T-helper 1 cell (primary cell): ENCODE measurements at regions not wholly inside any gene's neighbourhood (a gene's known extent, or its start where the extent isn't known, plus 50 kb on each side); places are given as distances from the start of the nearest gene placed in this dataset.
"Not testable (repeated sequence)": the region's sequence is repeated elsewhere in the genome, so short reads cannot be mapped to it uniquely, and the experiment has no call there.

ENCODE experiments used
- DNase-seq, 5 donors: peaks; one replicate each; pipeline ENCODE4 v3.0.0-alpha.2; 2012 to 2020

- no peak for DNase-seq
Observed at GRCh38 chr1:171397851-171398469, 84.0 kb downstream of the FMO4 start.

DNA sequence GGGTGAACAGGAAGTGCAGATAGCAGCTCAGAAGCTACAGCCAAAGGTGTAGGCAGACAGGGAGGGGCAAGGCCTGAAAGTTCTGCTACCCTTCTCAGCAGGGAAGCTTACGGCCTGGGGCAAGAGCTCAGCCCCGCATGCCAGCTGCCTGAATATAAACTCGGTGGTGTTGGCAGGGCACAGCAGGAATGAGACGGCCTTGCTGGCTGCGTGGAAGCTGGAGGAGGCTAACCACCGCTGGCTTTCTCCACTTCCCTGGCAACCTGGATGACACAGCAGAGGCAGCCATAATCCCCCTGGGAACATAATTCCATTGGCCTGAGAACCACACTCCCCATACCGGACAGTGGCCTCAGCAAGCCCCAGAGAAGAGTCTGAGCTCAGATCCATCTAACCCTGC lies 81.9 kb upstream of the PRRC2C start:
- no peak for DNase-seq

GRCh38 chr1:171405391-171405714 lies 80.0 kb upstream of the PRRC2C start:
- DNase-seq: no peak

DNA sequence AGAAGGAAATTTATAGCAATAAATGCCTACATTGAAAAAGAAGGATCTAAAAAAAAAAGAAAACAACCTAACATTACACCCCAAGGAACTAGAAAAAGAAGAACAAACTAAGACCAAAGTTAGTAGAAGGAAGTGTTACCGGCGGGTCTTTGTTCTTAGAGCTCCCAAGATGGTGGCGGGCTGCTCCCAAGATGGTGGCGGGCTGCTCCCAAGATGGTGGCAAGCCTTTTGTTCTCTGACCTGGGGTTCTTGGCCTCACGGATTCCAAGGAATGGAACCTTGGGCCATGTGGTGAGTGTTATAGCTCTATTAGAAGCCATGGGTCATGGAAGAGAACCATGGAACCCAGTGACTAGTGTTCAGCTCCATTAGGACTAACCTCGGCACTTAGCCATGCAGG lies 71.8 kb upstream of the PRRC2C start:
- DNase-seq: not testable (repeated sequence)

DNA sequence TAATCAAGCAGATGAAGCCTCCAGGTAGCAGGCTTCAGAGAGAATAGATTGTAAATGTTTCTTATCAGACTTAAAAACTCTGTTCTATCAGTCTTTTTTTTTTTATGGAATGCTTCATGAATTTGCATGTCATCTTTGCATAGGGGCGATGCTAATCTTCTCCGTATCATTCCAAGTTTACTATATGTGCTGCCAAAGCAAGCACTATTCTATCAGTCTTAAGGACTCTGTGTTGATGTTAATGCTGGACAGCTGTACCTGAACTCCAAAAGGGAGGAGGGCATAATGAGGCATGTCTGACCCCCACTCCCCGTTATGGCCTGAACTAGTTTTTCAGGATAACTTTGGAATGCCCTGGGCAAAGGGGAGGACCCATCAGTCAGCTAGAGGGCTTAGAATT lies 66.8 kb upstream of the PRRC2C start:
- no peak for DNase-seq

DNA sequence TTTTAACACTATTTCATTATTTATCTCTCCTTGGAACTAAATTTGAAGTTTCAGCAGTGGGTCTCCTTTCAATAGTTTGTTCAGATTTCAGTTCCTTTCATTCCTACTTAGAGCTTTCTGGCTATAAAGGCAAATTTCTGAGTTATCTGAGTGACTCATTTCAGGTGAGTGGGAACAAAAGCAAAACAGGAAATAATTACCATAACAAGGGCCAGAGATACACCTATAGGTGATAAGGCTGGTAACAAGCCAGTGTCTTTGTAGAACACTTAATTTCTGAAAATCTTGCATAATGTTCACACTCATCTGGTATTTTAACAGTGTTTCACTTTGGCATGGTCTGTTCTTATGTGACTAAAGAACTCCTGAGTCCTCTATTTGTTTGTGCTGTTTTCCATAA lies 64.5 kb upstream of the PRRC2C start:
- DNase-seq: peak in 1 of 5 donors; percentile 20

- no peak for DNase-seq
Observed at GRCh38 chr1:171421413-171422020, 63.8 kb upstream of the PRRC2C start.

DNA sequence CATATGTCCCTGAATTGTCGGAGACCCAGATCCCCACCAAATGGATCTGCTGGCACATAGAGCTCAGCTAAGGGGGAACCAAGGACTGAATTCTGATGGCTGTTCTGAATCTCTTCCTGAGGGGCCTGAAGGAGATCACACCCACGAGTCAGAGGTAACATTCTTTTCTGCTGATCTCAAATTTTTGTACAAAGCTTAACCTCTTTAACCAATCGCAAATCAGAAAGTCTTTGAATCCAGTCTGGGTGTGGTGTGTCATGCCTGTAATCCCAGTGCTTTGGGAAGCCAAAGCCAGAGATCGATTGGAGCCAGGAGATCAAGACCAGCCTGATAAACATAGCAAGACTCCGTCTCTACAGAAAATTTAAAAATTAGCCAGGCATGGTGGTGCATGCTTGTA lies 62.8 kb upstream of the PRRC2C start:
- DNase-seq: no peak

- DNase-seq: no peak
Observed at GRCh38 chr1:171424494-171424893, 60.8 kb upstream of the PRRC2C start.

GRCh38 chr1:171426645-171427044 lies 58.7 kb upstream of the PRRC2C start:
- no peak for DNase-seq

- no peak for DNase-seq
Observed at GRCh38 chr1:171427852-171428471, 57.4 kb upstream of the PRRC2C start.

DNA sequence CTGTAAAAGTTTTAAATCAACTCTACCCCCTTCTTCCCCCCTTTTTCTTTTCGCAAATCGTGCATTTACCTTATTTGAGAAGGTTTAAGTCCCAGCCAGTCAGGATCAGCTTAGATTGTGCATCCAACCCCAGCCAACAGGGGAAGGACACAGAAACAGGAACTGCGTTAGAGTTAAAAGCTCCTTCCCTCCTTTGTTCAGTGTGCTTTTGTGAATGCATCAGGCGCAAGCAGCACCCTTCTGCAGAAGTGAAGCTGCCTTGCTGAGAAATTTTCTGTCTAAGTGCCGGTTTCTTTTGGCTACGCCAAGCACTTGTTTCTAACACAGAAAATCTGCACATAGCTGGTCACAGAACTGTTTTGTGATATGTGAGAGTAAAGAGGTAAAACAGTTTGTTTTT lies 56.2 kb upstream of the PRRC2C start:
- DNase-seq: no peak

DNA sequence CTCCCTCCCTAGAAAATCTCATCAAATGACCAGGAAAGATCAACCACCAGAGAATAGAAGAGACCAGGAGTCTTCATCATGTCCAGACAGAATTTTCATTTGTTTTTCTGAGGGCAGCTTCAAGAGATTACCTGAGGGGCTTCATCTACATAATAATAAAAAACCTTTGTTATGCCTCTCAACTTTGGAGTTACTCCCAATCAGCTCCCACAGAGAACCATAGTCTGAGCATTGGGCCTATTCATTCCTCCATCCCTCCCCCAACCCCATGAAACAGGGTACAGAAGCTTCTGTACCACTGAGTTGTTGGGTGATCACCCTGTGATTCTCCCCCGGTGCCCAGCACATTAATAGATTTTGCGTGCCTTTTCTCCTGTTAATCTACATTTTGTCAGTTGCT lies 53.3 kb upstream of the PRRC2C start:
- no peak for DNase-seq

- no peak for DNase-seq
Observed at GRCh38 chr1:171432473-171432872, 52.9 kb upstream of the PRRC2C start.

- DNase-seq: no peak
Observed at GRCh38 chr1:171433451-171433850, 51.9 kb upstream of the PRRC2C start.

GRCh38 chr1:171434717-171435346 lies 50.5 kb upstream of the PRRC2C start:
- peak in 1 of 5 donors; percentile 9 for DNase-seq
